Body of pancreas (tissue), 4 donors: ENCODE measurements at regions not wholly inside any gene's neighbourhood (a gene's known extent, or its start where the extent isn't known, plus 50 kb on each side); places are given as distances from the start of the nearest gene placed in this dataset.

Source experiments
- ATAC-seq: fragments of 150-250 bp; one replicate; pipeline ENCODE4 v1.9.1; 2016
- DNase-seq, 4 donors: peaks; one replicate each; pipeline ENCODE4 v3.0.0-alpha.2; 2019
- H3K27ac ChIP-seq, 4 donors: fragments of 200-600 bp; sonication (generic); 1 replicate in 3 of 4; 2 replicates in 1 of 4; pipeline versions ENCODE4 v1.5.1 to v1.6.1; 2016 to 2019; ENCODE audit warnings: mild to moderate bottlenecking in 1 of 4, mixed read lengths in 1 of 4, moderate library complexity in 1 of 4
- H3K27me3 ChIP-seq, 2 donors: fragments of 200-600 bp; sonication (generic); one replicate each; pipeline ENCODE4 v1.6.0; 2016; ENCODE audit warnings: mild to moderate bottlenecking in 1 of 2
- H3K36me3 ChIP-seq, 2 donors: fragments of 200-600 bp; sonication (generic); replicated peaks in 1 of 2; 2 replicates each; pipeline ENCODE4 v1.5.1; 2016; ENCODE audit warnings: low read depth in 2 of 2; ENCODE audit not compliant: insufficient read depth in 1 of 2
- H3K4me1 ChIP-seq: fragments of 200-600 bp; sonication (generic); one replicate; pipeline ENCODE4 v1.6.0; 2016
- H3K4me3 ChIP-seq, 2 donors: fragments of 200-600 bp; sonication (generic); 1 replicate in 1 of 2; 2 replicates in 1 of 2; pipeline ENCODE4 v1.5.1; 2016 to 2019
- H3K9me3 ChIP-seq, 3 donors: fragments of 200-600 bp; sonication (generic); 1 replicate in 2 of 3; 2 replicates in 1 of 3; pipeline ENCODE4 v1.5.1; 2016
- POLR2A ChIP-seq, 3 donors: fragments of 450-650 bp; IDR thresholded peaks; one replicate each; pipeline ENCODE4 v1.6.1; 2016; ENCODE audit warnings: antibody characterized with exemption in 3 of 3, mild to moderate bottlenecking in 2 of 3
- WGBS, 2 donors: methylation state at CpG; one replicate each; pipeline ENCODE4 v1.1.5; 2017; 5-methylcytosine and 5-hydroxymethylcytosine counted together
- intact Hi-C: fragments of 100-400 bp; cut with DNase I; formaldehyde crosslinking; loops from one replicate; pipeline ENCODE4 v1.15.1; 2023
- TF ChIP-seq, protein P1 (sequence below), 7 experiments: fragments of 450-650 bp in 4 of 7; fragments of 200-600 bp in 3 of 7; sonication (generic) in 3 of 7; IDR thresholded peaks; one replicate each; pipeline ENCODE4 v1.5.1; 2016 to 2019; ENCODE audit warnings: antibody characterized with exemption in 7 of 7

DNA sequence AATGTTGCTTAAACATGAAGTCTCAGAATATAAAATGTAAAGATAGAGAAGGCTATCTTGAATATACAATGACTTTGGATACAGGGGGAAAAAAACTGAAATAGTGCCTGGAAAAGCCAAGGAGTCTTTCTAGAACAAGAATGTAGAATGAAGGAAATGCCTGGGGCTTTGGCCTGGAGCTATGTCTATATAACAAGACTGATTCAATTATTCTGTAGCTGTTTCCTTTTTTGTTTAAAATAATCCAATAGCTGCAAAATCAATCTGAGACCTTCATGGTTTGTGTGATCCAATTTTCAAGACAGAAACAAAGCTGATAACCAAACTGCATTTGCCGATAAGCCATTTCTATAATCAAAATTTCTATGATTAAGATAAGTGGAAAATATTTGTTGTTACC is 530.9 kb upstream of the NBEA start:
- H3K4me1 ChIP-seq: no peaks in the 10 kb centered on the region
- no peaks in the 10 kb centered on the region for H3K27me3 ChIP-seq
- H3K36me3 ChIP-seq: no peaks in the 10 kb centered on the region
- DNase-seq (no peak), ATAC-seq (no peak)
- intact Hi-C loops: no loop called here
- H3K27ac ChIP-seq: no peak overlapping the region
- 34 to 42% methylated on average over 1 of the region's 1 CpG for WGBS, 2 donors
- TF ChIP-seq, protein P1, sequence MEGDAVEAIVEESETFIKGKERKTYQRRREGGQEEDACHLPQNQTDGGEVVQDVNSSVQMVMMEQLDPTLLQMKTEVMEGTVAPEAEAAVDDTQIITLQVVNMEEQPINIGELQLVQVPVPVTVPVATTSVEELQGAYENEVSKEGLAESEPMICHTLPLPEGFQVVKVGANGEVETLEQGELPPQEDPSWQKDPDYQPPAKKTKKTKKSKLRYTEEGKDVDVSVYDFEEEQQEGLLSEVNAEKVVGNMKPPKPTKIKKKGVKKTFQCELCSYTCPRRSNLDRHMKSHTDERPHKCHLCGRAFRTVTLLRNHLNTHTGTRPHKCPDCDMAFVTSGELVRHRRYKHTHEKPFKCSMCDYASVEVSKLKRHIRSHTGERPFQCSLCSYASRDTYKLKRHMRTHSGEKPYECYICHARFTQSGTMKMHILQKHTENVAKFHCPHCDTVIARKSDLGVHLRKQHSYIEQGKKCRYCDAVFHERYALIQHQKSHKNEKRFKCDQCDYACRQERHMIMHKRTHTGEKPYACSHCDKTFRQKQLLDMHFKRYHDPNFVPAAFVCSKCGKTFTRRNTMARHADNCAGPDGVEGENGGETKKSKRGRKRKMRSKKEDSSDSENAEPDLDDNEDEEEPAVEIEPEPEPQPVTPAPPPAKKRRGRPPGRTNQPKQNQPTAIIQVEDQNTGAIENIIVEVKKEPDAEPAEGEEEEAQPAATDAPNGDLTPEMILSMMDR (IDR thresholded peaks at IDR 0.05): no peak
- no peak for TF ChIP-seq POLR2A (IDR thresholded peaks at IDR 0.05)
- H3K9me3 ChIP-seq: no peaks in the 10 kb centered on the region
- H3K4me3 ChIP-seq: no peak overlapping the region

- no peak for ATAC-seq
- no peaks in the 10 kb centered on the region for H3K27me3 ChIP-seq
- 45 to 53% methylated on average over 4 of the region's 4 CpGs for WGBS, 2 donors
- intact Hi-C loops: no loop called here
- H3K36me3 ChIP-seq: no peaks in the 10 kb centered on the region
- no peaks in the 10 kb centered on the region for H3K9me3 ChIP-seq
- DNase-seq: no peak
- no peaks in the 10 kb centered on the region for H3K4me1 ChIP-seq
- no peak overlapping the region for H3K4me3 ChIP-seq
- no peak overlapping the region for H3K27ac ChIP-seq
- TF ChIP-seq POLR2A (IDR thresholded peaks at IDR 0.05): no peak
- TF ChIP-seq, protein P1 (IDR thresholded peaks at IDR 0.05): no peak
Measured at GRCh38 chr13:34411894-34412293, 530.2 kb upstream of the NBEA start.

GRCh38 chr13:34412295-34412694 is 529.8 kb upstream of the NBEA start:
- no peak overlapping the region for H3K4me3 ChIP-seq
- H3K4me1 ChIP-seq: no peaks in the 10 kb centered on the region
- H3K27ac ChIP-seq: no peak overlapping the region
- no peak for TF ChIP-seq POLR2A (IDR thresholded peaks at IDR 0.05)
- TF ChIP-seq, protein P1 (IDR thresholded peaks at IDR 0.05): no peak
- no peak for ATAC-seq
- no peak for DNase-seq
- no peaks in the 10 kb centered on the region for H3K36me3 ChIP-seq
- intact Hi-C loops: no loop called here
- no peaks in the 10 kb centered on the region for H3K27me3 ChIP-seq
- H3K9me3 ChIP-seq: no peaks in the 10 kb centered on the region

DNA sequence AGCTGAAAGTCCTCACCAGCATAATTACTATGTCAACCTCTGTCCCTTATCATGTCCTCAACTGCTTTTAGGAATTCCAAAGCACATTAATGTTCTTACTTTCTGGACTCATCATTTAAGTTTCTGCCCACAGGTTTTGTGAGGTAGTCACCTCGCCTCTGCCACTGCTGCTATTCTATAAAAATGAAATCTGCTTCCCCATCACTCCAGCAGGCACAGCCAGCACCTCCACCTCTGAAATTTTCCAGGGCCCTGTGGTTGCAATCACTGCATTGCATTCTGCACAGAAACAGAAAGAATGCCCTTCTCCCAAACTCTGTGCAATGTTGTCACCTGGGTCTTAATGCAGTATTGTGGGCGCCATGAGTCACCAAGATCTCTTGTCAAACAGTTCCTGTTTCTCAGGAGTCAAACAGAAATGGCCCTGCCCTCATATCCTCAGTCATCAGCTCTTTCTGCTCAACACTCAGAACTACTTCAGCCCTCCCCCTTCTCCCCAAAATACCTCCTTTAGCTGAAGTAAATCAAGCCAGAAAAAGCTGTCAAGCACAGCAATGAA is 529.2 kb upstream of the NBEA start:
- Histone ChIP-seq H3K9me3 (no peaks in the 10 kb centered on the region), H3K4me3 (no peak overlapping the region), H3K27me3 (no peaks in the 10 kb centered on the region), H3K36me3 (no peaks in the 10 kb centered on the region), H3K27ac (no peak overlapping the region), H3K4me1 (no peaks in the 10 kb centered on the region)
- 75 to 88% methylated on average over 2 of the region's 2 CpGs for WGBS, 2 donors
- DNase-seq (no peak), ATAC-seq (no peak)
- intact Hi-C loops: no loop called here
- no peak for TF ChIP-seq POLR2A (IDR thresholded peaks at IDR 0.05)
- TF ChIP-seq, protein P1 (IDR thresholded peaks at IDR 0.05): no peak

GRCh38 chr13:34413538-34414210 is 528.4 kb upstream of the NBEA start:
- DNase-seq: no peak
- H3K27me3 ChIP-seq: no peaks in the 10 kb centered on the region
- intact Hi-C loops: no loop called here
- no peak overlapping the region for H3K27ac ChIP-seq
- 60 to 61% methylated on average over 1 of the region's 1 CpG for WGBS, 2 donors
- H3K4me3 ChIP-seq: no peak overlapping the region
- no peak for ATAC-seq
- TF ChIP-seq POLR2A (IDR thresholded peaks at IDR 0.05): no peak
- TF ChIP-seq, protein P1 (IDR thresholded peaks at IDR 0.05): no peak
- no peaks in the 10 kb centered on the region for H3K9me3 ChIP-seq
- no peaks in the 10 kb centered on the region for H3K36me3 ChIP-seq
- no peaks in the 10 kb centered on the region for H3K4me1 ChIP-seq
